ENCODE measurements at regions not wholly inside any gene's neighbourhood (a gene's known extent, or its start where the extent isn't known, plus 50 kb on each side); places are given as distances from the start of the nearest gene placed in this dataset.

GRCh38 chr18:65422544-65423136 lies 328.2 kb upstream of the CDH7 start:
- Mint-ChIP-seq H3K36me3 (no peaks in the 10 kb centered on the region), H3K27ac (no peak overlapping the region), H3K9me3 (peaks cover 1% of the 10 kb centered on the region), H3K27me3 (no peaks in the 10 kb centered on the region), H3K4me1 (no peaks in the 10 kb centered on the region), H3K4me3 (no peak overlapping the region)
- no peak for DNase-seq
- ATAC-seq (ENCODE audit: low read depth) = no peak
- POLR2A ChIA-PET = no interaction called here

- ATAC-seq (ENCODE audit: low read depth) = no peak
- POLR2A ChIA-PET = no interaction called here
- no peaks in the 10 kb centered on the region for H3K36me3 Mint-ChIP-seq
Observed at GRCh38 chr18:65415098-65415497, 335.7 kb upstream of the CDH7 start.

GRCh38 chr18:65414501-65414900 lies 336.3 kb upstream of the CDH7 start:
- H3K36me3 Mint-ChIP-seq = no peaks in the 10 kb centered on the region
- no peak overlapping the region for H3K27ac Mint-ChIP-seq
- no peaks in the 10 kb centered on the region for H3K9me3 Mint-ChIP-seq
- no peak for ATAC-seq (ENCODE audit: low read depth)
- H3K4me1 Mint-ChIP-seq = no peaks in the 10 kb centered on the region
- POLR2A ChIA-PET = no interaction called here
- no peak for DNase-seq
- H3K4me3 Mint-ChIP-seq = no peak overlapping the region
- H3K27me3 Mint-ChIP-seq = no peaks in the 10 kb centered on the region

More at GRCh38 chr18:65415098-65415497, 335.7 kb upstream of the CDH7 start:
- no peak for DNase-seq
- Mint-ChIP-seq H3K9me3 (no peaks in the 10 kb centered on the region), H3K27ac (no peak overlapping the region), H3K4me3 (no peak overlapping the region), H3K27me3 (no peaks in the 10 kb centered on the region), H3K4me1 (no peaks in the 10 kb centered on the region)

GRCh38 chr18:65411061-65411460 lies 339.8 kb upstream of the CDH7 start:
- no peak overlapping the region for H3K4me3 Mint-ChIP-seq
- no peak for DNase-seq
- no peak for ATAC-seq (ENCODE audit: low read depth)
- H3K36me3 Mint-ChIP-seq = no peaks in the 10 kb centered on the region
- no peaks in the 10 kb centered on the region for H3K27me3 Mint-ChIP-seq
- no peaks in the 10 kb centered on the region for H3K4me1 Mint-ChIP-seq
- H3K27ac Mint-ChIP-seq = no peak overlapping the region
- no peaks in the 10 kb centered on the region for H3K9me3 Mint-ChIP-seq
- POLR2A ChIA-PET = no interaction called here

- H3K9me3 Mint-ChIP-seq = peaks cover 7% of the 10 kb centered on the region
- DNase-seq (no peak), ATAC-seq (ENCODE audit: low read depth) (no peak)
- no peaks in the 10 kb centered on the region for H3K4me1 Mint-ChIP-seq
- POLR2A ChIA-PET = no interaction called here
- no peaks in the 10 kb centered on the region for H3K36me3 Mint-ChIP-seq
- H3K27ac Mint-ChIP-seq = no peak overlapping the region
- H3K4me3 Mint-ChIP-seq = no peak overlapping the region
- H3K27me3 Mint-ChIP-seq = no peaks in the 10 kb centered on the region
Observed at GRCh38 chr18:65409261-65409660, 341.6 kb upstream of the CDH7 start.

- Mint-ChIP-seq H3K27ac (no peak overlapping the region), H3K27me3 (no peaks in the 10 kb centered on the region), H3K4me1 (no peaks in the 10 kb centered on the region), H3K4me3 (no peak overlapping the region), H3K9me3 (peaks cover 7% of the 10 kb centered on the region), H3K36me3 (no peaks in the 10 kb centered on the region)
- POLR2A ChIA-PET = no interaction called here
- DNase-seq (no peak), ATAC-seq (ENCODE audit: low read depth) (no peak)
Observed at GRCh38 chr18:65403534-65403933, 347.3 kb upstream of the CDH7 start.

GRCh38 chr18:65399091-65399490 lies 351.7 kb upstream of the CDH7 start:
- DNase-seq (no peak), ATAC-seq (ENCODE audit: low read depth) (no peak)
- Mint-ChIP-seq H3K9me3 (no peaks in the 10 kb centered on the region), H3K4me3 (no peak overlapping the region), H3K27ac (no peak overlapping the region), H3K36me3 (no peaks in the 10 kb centered on the region), H3K4me1 (no peaks in the 10 kb centered on the region), H3K27me3 (no peaks in the 10 kb centered on the region)
- POLR2A ChIA-PET = no interaction called here

- DNase-seq (no peak), ATAC-seq (ENCODE audit: low read depth) (no peak)
- no peak overlapping the region for H3K27ac Mint-ChIP-seq
- no peaks in the 10 kb centered on the region for H3K9me3 Mint-ChIP-seq
- H3K4me1 Mint-ChIP-seq = no peaks in the 10 kb centered on the region
- no peaks in the 10 kb centered on the region for H3K27me3 Mint-ChIP-seq
- POLR2A ChIA-PET = no interaction called here
- H3K4me3 Mint-ChIP-seq = no peak overlapping the region
- no peaks in the 10 kb centered on the region for H3K36me3 Mint-ChIP-seq
Observed at GRCh38 chr18:65398347-65399075, 352.3 kb upstream of the CDH7 start.

GRCh38 chr18:65380986-65381385 lies 369.8 kb upstream of the CDH7 start:
- Mint-ChIP-seq H3K36me3 (no peaks in the 10 kb centered on the region), H3K4me1 (no peaks in the 10 kb centered on the region), H3K27me3 (no peaks in the 10 kb centered on the region), H3K27ac (no peak overlapping the region), H3K9me3 (peaks cover 7% of the 10 kb centered on the region), H3K4me3 (no peak overlapping the region)
- POLR2A ChIA-PET = no interaction called here
- ATAC-seq (ENCODE audit: low read depth) (no peak), DNase-seq (no peak)

GRCh38 chr18:65380571-65380970 lies 370.2 kb upstream of the CDH7 start:
- Mint-ChIP-seq H3K4me1 (no peaks in the 10 kb centered on the region), H3K9me3 (peaks cover 7% of the 10 kb centered on the region), H3K27ac (no peak overlapping the region), H3K27me3 (no peaks in the 10 kb centered on the region), H3K4me3 (no peak overlapping the region), H3K36me3 (no peaks in the 10 kb centered on the region)
- POLR2A ChIA-PET = no interaction called here
- DNase-seq (no peak), ATAC-seq (ENCODE audit: low read depth) (no peak)

GRCh38 chr18:65372904-65373303 lies 377.9 kb upstream of the CDH7 start:
- H3K4me3 Mint-ChIP-seq = no peak overlapping the region

GRCh38 chr18:65365245-65365980 lies 385.4 kb upstream of the CDH7 start:
- Mint-ChIP-seq H3K4me3 (no peak overlapping the region), H3K27ac (no peak overlapping the region), H3K36me3 (no peaks in the 10 kb centered on the region), H3K9me3 (no peaks in the 10 kb centered on the region), H3K4me1 (no peaks in the 10 kb centered on the region), H3K27me3 (no peaks in the 10 kb centered on the region)
- DNase-seq (no peak), ATAC-seq (ENCODE audit: low read depth) (no peak)
- POLR2A ChIA-PET = no interaction called here

More at GRCh38 chr18:65372904-65373303, 377.9 kb upstream of the CDH7 start:
- Mint-ChIP-seq H3K4me1 (no peaks in the 10 kb centered on the region), H3K9me3 (peaks cover 5% of the 10 kb centered on the region), H3K36me3 (no peaks in the 10 kb centered on the region), H3K27ac (no peak overlapping the region), H3K27me3 (no peaks in the 10 kb centered on the region)
- ATAC-seq (ENCODE audit: low read depth) = no peak
- no peak for DNase-seq
- POLR2A ChIA-PET = no interaction called here

- ATAC-seq (ENCODE audit: low read depth) (no peak), DNase-seq (no peak)
- H3K4me1 Mint-ChIP-seq = no peaks in the 10 kb centered on the region
- H3K27me3 Mint-ChIP-seq = no peaks in the 10 kb centered on the region
- H3K4me3 Mint-ChIP-seq = no peak overlapping the region
- H3K9me3 Mint-ChIP-seq = no peaks in the 10 kb centered on the region
- POLR2A ChIA-PET = no interaction called here
- H3K36me3 Mint-ChIP-seq = no peaks in the 10 kb centered on the region
- no peak overlapping the region for H3K27ac Mint-ChIP-seq
Observed at GRCh38 chr18:65363911-65364632, 386.7 kb upstream of the CDH7 start.

All from activated naive CD8-positive, alpha-beta T cell treated with anti-CD3 and anti-CD28 coated beads, Interleukin-2, amount 10 ng/mL, durations not matched to agents 7 days and 5 days (primary cell).